SK-N-SH (cell line): ENCODE measurements at regions not wholly inside any gene's neighbourhood (a gene's known extent, or its start where the extent isn't known, plus 50 kb on each side); places are given as distances from the start of the nearest gene placed in this dataset.
A peak's percentile ranks its signal among the peaks of the same experiment; 100 is the strongest.

Experiments
- CTCF ChIA-PET: fragments of 300-600, 350-600 bp; formaldehyde crosslinking; extraction: SDS; loops from one replicate; lab custom pipeline; 2021; lab: Yijun Ruan, JAX
- POLR2A ChIA-PET: fragments of 350-600 bp; sonication (Branson Sonifier 250); formaldehyde crosslinking; extraction: SDS; loops from one replicate; lab custom pipeline; 2020; ENCODE audit warnings: antibody characterized with exemption, inconsistent platforms; lab: Yijun Ruan, JAX
- DNase-seq: peaks from one replicate; pipeline ENCODE4 v3.0.0; 2012
- H2AFZ ChIP-seq: fragments of 200-600 bp; sonication (generic); 2 replicates; pipeline ENCODE4 v1.8.1; 2016; ENCODE audit warnings: antibody characterized with exemption, mild to moderate bottlenecking, low read depth
- H3F3A ChIP-seq: fragments of 200-600 bp; sonication (generic); replicated peaks from 2 replicates; pipeline ENCODE3; 2016; ENCODE audit warnings: antibody characterized with exemption, mild to moderate bottlenecking; ENCODE audit not compliant: insufficient read depth
- H3K27ac ChIP-seq, 2 experiments: fragments of 200-500 bp in 1 of 2; fragments of 200-600 bp in 1 of 2; sonication (Bioruptor generic) in 1 of 2; sonication (generic), shearing (Covaris generic) in 1 of 2; 2 replicates each; pipeline versions ENCODE4 v1.5.1 to v1.6.1; 2014 to 2016; ENCODE audit warnings: low read depth in 2 of 2, inconsistent platforms in 1 of 2, low read length in 1 of 2, mild to moderate bottlenecking in 1 of 2, mixed read lengths in 1 of 2
- H3K27me3 ChIP-seq: fragments of 200-600 bp; sonication (generic), shearing (Covaris generic); 2 replicates; pipeline ENCODE4 v1.6.1; 2016; ENCODE audit warnings: mixed run types; ENCODE audit not compliant: insufficient read depth
- H3K36me3 ChIP-seq, 2 experiments: fragments of 200-500 bp in 1 of 2; fragments of 200-600 bp in 1 of 2; sonication (Bioruptor generic) in 1 of 2; sonication (generic) in 1 of 2; replicated peaks in 1 of 2; 2 replicates each; pipeline versions ENCODE3 to v1.5.1; 2014 to 2016; ENCODE audit warnings: low read length in 1 of 2, mild to moderate bottlenecking in 1 of 2; ENCODE audit not compliant: insufficient read depth in 2 of 2, control insufficient read depth in 1 of 2
- H3K4me1 ChIP-seq, 2 experiments: fragments of 200-500 bp in 1 of 2; fragments of 200-600 bp in 1 of 2; sonication (Bioruptor generic) in 1 of 2; sonication (generic), shearing (Covaris generic) in 1 of 2; 2 replicates each; pipeline versions ENCODE4 v1.5.1 to v1.6.1; 2014 to 2016; ENCODE audit warnings: low read depth in 1 of 2, low read length in 1 of 2, mixed run types in 1 of 2; ENCODE audit not compliant: insufficient read depth in 2 of 2, control insufficient read depth in 1 of 2
- H3K4me2 ChIP-seq: fragments of 200-600 bp; sonication (generic), shearing (Covaris generic); 2 replicates; pipeline ENCODE4 v1.6.1; 2017; ENCODE audit warnings: mixed run types
- H3K4me3 ChIP-seq, 2 experiments: fragments of 200-500 bp in 1 of 2; fragments of 200-600 bp in 1 of 2; sonication (Bioruptor generic) in 1 of 2; sonication (generic), shearing (Covaris generic) in 1 of 2; 2 replicates each; pipeline versions ENCODE4 v1.5.1 to v1.8.1; 2014 to 2016; ENCODE audit warnings: low read depth in 2 of 2, inconsistent platforms in 1 of 2, low read length in 1 of 2, mild to moderate bottlenecking in 1 of 2, mixed read lengths in 1 of 2, moderate library complexity in 1 of 2
- H3K79me2 ChIP-seq: fragments of 200-600 bp; sonication (generic); 2 replicates; pipeline ENCODE4 v1.8.1; 2017; ENCODE audit warnings: mild to moderate bottlenecking; ENCODE audit not compliant: insufficient read depth
- H3K9ac ChIP-seq: fragments of 200-600 bp; sonication (generic); 2 replicates; pipeline ENCODE4 v1.6.1; 2017; ENCODE audit warnings: mixed run types
- H3K9me2 ChIP-seq: fragments of 200-600 bp; sonication (generic); 2 replicates; pipeline ENCODE4 v1.6.1; 2017; ENCODE audit warnings: mixed run types
- H3K9me3 ChIP-seq: fragments of 200-600 bp; sonication (generic); 2 replicates; pipeline ENCODE4 v1.6.1; 2017; ENCODE audit warnings: mixed run types, mild to moderate bottlenecking, moderate library complexity
- H4K20me1 ChIP-seq: fragments of 200-600 bp; sonication (generic); 2 replicates; pipeline ENCODE4 v1.6.1; 2017; ENCODE audit warnings: mild to moderate bottlenecking, mixed run types; ENCODE audit not compliant: insufficient read depth
- EZH2phosphoT487 ChIP-seq: fragments of 200-600 bp; sonication (generic); IDR thresholded peaks from 2 replicates; pipeline ENCODE4 v1.6.1; 2017; ENCODE audit warnings: low read depth, mixed run types, mild to moderate bottlenecking, antibody characterized with exemption, moderate library complexity, borderline replicate concordance
- IRF3 ChIP-seq: fragments of 150-350 bp; IDR thresholded peaks from 2 replicates; pipeline ENCODE4 v1.6.1; 2016; ENCODE audit warnings: mild to moderate bottlenecking, low read depth, low read length
- MXI1 ChIP-seq: IDR thresholded peaks from 2 replicates; pipeline ENCODE4 v1.6.1; 2012; ENCODE audit warnings: mild to moderate bottlenecking, low read depth, low read length, improper control_type of control experiment
- NFIC ChIP-seq: IDR thresholded peaks from 2 replicates; pipeline ENCODE4 v1.4.0; 2012; ENCODE audit warnings: borderline replicate concordance
- NRF1 ChIP-seq: IDR thresholded peaks from 2 replicates; pipeline ENCODE4 v1.6.1; 2012; ENCODE audit warnings: low read depth, mild to moderate bottlenecking, low read length
- RXRA ChIP-seq: IDR thresholded peaks from 2 replicates; pipeline ENCODE4 v1.4.0; 2012; ENCODE audit warnings: low read depth, mild to moderate bottlenecking, borderline replicate concordance
- TAF1 ChIP-seq: IDR thresholded peaks from 2 replicates; pipeline ENCODE4 v1.6.1; 2012; ENCODE audit warnings: low read depth, mild to moderate bottlenecking, low read length, moderate library complexity, borderline replicate concordance
- TCF12 ChIP-seq: IDR thresholded peaks from 2 replicates; pipeline ENCODE4 v1.4.0; 2012
- TEAD4 ChIP-seq: IDR thresholded peaks from 2 replicates; pipeline ENCODE4 v1.4.0; 2012; ENCODE audit warnings: mild to moderate bottlenecking, borderline replicate concordance; ENCODE audit not compliant: insufficient read depth
- ZBTB33 ChIP-seq: IDR thresholded peaks from 2 replicates; pipeline ENCODE4 v1.4.0; 2012; ENCODE audit warnings: low read depth, borderline replicate concordance
- WGBS: methylation state at CpG from one replicate; pipeline ENCODE4 v1.1.6; 2017; ENCODE audit warnings: low lambda C conversion rate; 5-methylcytosine and 5-hydroxymethylcytosine counted together
- TF ChIP-seq, protein P1 (sequence below): fragments of 200-600 bp; sonication (generic); IDR thresholded peaks from 2 replicates; pipeline ENCODE4 v1.6.1; 2017; ENCODE audit warnings: antibody characterized with exemption, mild to moderate bottlenecking, moderate library complexity
- TF ChIP-seq, protein P2 (sequence below): IDR thresholded peaks from 2 replicates; pipeline ENCODE4 v1.4.0; 2012; ENCODE audit warnings: low read depth

- no peaks in the 10 kb centered on the region for H3F3A ChIP-seq
- no peaks in the 10 kb centered on the region for H3K27me3 ChIP-seq
- 59% methylated on average over 4 of the region's 4 CpGs for WGBS
- H3K27ac ChIP-seq = no peak overlapping the region
- no peak for DNase-seq
- H3K9ac ChIP-seq = no peak overlapping the region
- no peaks in the 10 kb centered on the region for H3K36me3 ChIP-seq
- H3K4me1 ChIP-seq = no peaks in the 10 kb centered on the region
- CTCF ChIA-PET = no interaction called here
- TF ChIP-seq TCF12 (0 out of 2 replicates have a peak, but pooled peaks have one; percentile 7), TEAD4 (no peak)
- TF ChIP-seq, all 33 proteins: peak for 1
- no peak overlapping the region for H2AFZ ChIP-seq
- H3K9me3 ChIP-seq = no peaks in the 10 kb centered on the region
- POLR2A ChIA-PET = no interaction called here
- no peak overlapping the region for H3K4me3 ChIP-seq
- H4K20me1 ChIP-seq = no peaks in the 10 kb centered on the region
- H3K4me2 ChIP-seq = no peak overlapping the region
- no peaks in the 10 kb centered on the region for H3K9me2 ChIP-seq
- no peaks in the 10 kb centered on the region for H3K79me2 ChIP-seq
These were observed 356.9 kb downstream of the ZNF521 start for GRCh38 chr18:24995056-24995455.

DNA sequence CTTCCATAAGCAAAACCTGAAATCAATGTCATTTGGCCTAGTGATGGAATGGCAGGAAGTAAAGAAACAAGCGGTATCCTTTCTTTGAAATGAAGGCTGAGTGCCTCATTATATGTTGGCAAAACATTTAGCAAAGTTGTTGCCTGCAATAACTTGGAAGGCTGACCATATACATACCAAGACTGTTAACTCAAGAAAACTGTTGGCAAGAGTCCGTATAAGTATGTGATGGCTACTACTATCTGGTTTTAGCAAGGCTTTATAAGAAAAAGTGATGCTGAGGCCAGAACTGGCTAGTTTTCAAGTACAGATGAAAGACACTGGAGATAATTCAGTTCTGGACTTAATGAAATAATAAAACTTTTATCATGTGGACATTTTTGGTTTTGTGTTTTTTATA, 356.2 kb downstream of the ZNF521 start:
- H4K20me1 ChIP-seq = no peaks in the 10 kb centered on the region
- no peak overlapping the region for H3K27ac ChIP-seq
- no peak overlapping the region for H3K4me3 ChIP-seq
- H3K9me3 ChIP-seq = no peaks in the 10 kb centered on the region
- H3K4me1 ChIP-seq = no peaks in the 10 kb centered on the region
- POLR2A ChIA-PET = no interaction called here
- CTCF ChIA-PET = no interaction called here
- no peak for DNase-seq
- no peaks in the 10 kb centered on the region for H3K79me2 ChIP-seq
- no peak overlapping the region for H2AFZ ChIP-seq
- TF ChIP-seq, protein P1, sequence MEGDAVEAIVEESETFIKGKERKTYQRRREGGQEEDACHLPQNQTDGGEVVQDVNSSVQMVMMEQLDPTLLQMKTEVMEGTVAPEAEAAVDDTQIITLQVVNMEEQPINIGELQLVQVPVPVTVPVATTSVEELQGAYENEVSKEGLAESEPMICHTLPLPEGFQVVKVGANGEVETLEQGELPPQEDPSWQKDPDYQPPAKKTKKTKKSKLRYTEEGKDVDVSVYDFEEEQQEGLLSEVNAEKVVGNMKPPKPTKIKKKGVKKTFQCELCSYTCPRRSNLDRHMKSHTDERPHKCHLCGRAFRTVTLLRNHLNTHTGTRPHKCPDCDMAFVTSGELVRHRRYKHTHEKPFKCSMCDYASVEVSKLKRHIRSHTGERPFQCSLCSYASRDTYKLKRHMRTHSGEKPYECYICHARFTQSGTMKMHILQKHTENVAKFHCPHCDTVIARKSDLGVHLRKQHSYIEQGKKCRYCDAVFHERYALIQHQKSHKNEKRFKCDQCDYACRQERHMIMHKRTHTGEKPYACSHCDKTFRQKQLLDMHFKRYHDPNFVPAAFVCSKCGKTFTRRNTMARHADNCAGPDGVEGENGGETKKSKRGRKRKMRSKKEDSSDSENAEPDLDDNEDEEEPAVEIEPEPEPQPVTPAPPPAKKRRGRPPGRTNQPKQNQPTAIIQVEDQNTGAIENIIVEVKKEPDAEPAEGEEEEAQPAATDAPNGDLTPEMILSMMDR = no peak
- no peak for TF ChIP-seq IRF3
- no peak for TF ChIP-seq NRF1
- TF ChIP-seq EZH2phosphoT487 = no peak
- no peak for TF ChIP-seq TAF1
- TF ChIP-seq NFIC = no peak
- TF ChIP-seq ZBTB33 = no peak
- no peak for TF ChIP-seq MXI1
- TF ChIP-seq RXRA = no peak
- TF ChIP-seq, protein P2, sequence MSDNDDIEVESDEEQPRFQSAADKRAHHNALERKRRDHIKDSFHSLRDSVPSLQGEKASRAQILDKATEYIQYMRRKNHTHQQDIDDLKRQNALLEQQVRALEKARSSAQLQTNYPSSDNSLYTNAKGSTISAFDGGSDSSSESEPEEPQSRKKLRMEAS = no peak
- no peak for TF ChIP-seq TCF12
- no peak for TF ChIP-seq TEAD4
- TF ChIP-seq, all 33 proteins: peak for 0
- H3K27me3 ChIP-seq = no peaks in the 10 kb centered on the region
- H3K9ac ChIP-seq = no peak overlapping the region
- no peak overlapping the region for H3K4me2 ChIP-seq
- no peaks in the 10 kb centered on the region for H3K36me3 ChIP-seq
- 68% methylated on average over 2 of the region's 2 CpGs for WGBS
- H3K9me2 ChIP-seq = no peaks in the 10 kb centered on the region
- H3F3A ChIP-seq = no peaks in the 10 kb centered on the region
